KMS-11 (cell line): ENCODE measurements at regions not wholly inside any gene's neighbourhood (a gene's known extent, or its start where the extent isn't known, plus 50 kb on each side); places are given as distances from the start of the nearest gene placed in this dataset.

Source experiments
- H2AFZ ChIP-seq: fragments of 200-600 bp; sonication (generic); 2 replicates; pipeline ENCODE4 v1.6.1; 2016; ENCODE audit warnings: antibody characterized with exemption, mixed run types, low read depth
- H3K27ac ChIP-seq: fragments of 200-600 bp; sonication (generic); 2 replicates; pipeline ENCODE4 v1.6.1; 2016; ENCODE audit warnings: mild to moderate bottlenecking, mixed run types
- H3K27me3 ChIP-seq: fragments of 200-600 bp; sonication (generic); 2 replicates; pipeline ENCODE4 v1.6.1; 2017; ENCODE audit warnings: mild to moderate bottlenecking, low read depth, mixed run types, moderate library complexity; ENCODE audit not compliant: insufficient read depth
- H3K36me3 ChIP-seq: fragments of 200-600 bp; sonication (generic); 2 replicates; pipeline ENCODE4 v1.6.1; 2017; ENCODE audit warnings: mild to moderate bottlenecking, mixed run types; ENCODE audit not compliant: insufficient read depth
- H3K4me1 ChIP-seq: fragments of 200-600 bp; sonication (generic); 2 replicates; pipeline ENCODE4 v1.6.1; 2016; ENCODE audit warnings: mild to moderate bottlenecking, low read depth, mixed run types; ENCODE audit not compliant: poor library complexity, severe bottlenecking
- H3K4me2 ChIP-seq: fragments of 200-600 bp; sonication (generic); 2 replicates; pipeline ENCODE4 v1.7.0; 2016; ENCODE audit warnings: mild to moderate bottlenecking, mixed run types
- H3K4me3 ChIP-seq: fragments of 200-600 bp; sonication (generic); IDR thresholded peaks from 2 replicates; pipeline ENCODE4 v1.6.1; 2017; ENCODE audit warnings: low read depth, low read length, mixed read lengths; ENCODE audit not compliant: insufficient read depth
- H3K79me2 ChIP-seq: fragments of 200-600 bp; sonication (generic); 2 replicates; pipeline ENCODE4 v1.6.1; 2016; ENCODE audit warnings: low read depth, mixed run types; ENCODE audit not compliant: insufficient read depth
- H3K9ac ChIP-seq: fragments of 200-600 bp; sonication (generic); 2 replicates; pipeline ENCODE4 v1.6.1; 2016; ENCODE audit warnings: mild to moderate bottlenecking, mixed run types
- H4K20me1 ChIP-seq: fragments of 200-600 bp; sonication (generic); 2 replicates; pipeline ENCODE4 v1.6.1; 2016; ENCODE audit warnings: mild to moderate bottlenecking, mixed run types; ENCODE audit not compliant: insufficient read depth
- TF ChIP-seq, protein P1 (sequence below): fragments of 200-600 bp; sonication (generic); conservative IDR thresholded peaks from 2 replicates; pipeline ENCODE4 v1.6.1; 2017; ENCODE audit warnings: low read depth, mild to moderate bottlenecking, antibody characterized with exemption, low read length, moderate library complexity, mixed read lengths

DNA sequence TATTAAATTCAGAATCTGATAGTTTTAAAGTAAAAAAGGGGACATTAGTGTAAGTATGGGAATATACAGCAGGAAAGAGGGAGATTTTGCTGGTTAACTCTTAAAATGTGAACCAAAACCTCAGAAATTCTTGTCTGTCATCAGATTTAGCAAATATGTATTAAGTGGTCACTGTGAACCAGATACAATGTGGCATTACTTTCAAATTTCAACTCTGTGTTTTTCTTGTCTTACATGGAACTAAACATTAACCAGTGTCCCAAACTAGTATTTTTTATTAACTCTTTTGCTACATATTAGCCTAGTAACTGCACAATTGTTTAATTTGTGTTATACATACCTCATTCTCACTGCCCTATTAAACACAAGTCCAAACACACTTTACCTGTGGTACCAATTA, 259.9 kb upstream of the RASA1 start:
- no peaks in the 10 kb centered on the region for H4K20me1 ChIP-seq

DNA sequence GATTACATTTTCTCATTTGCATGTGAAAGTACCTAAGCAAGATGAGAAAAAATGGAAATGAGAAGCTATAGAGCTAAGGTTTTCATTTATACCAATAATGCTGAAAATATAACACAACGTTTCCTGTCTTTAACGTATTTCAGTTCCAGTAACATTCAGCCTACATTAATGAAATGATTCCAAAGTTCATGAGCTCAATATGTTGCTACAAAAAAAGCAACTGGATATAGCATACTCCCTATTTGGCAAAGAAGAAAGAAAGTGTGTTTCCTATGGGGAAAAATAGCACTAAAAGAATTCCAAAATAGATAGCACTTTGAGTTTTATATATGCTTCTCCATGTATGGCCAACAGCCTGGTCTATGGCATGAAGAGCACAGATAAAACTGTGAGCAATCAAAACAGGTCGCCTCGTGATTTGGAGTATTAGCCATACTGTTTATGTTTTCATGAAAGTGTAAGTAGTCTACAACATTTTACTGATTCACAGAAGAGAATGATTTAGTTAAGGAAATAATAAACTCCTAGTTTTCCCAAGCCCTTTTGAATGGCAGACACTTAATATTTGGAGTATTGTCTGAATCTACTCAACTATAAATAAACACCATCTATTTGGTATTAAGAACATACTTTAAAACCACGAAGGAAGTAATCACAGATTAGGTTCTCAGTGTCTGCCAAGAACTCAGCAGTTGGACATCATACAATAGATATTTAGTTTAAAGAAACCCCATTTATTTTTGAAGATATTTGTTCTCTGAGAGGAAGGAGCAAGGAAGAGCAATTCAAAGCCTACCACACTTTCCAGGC, 258.7 kb upstream of the RASA1 start:
- no peak overlapping the region for H3K4me3 ChIP-seq
- H3K27me3 ChIP-seq: no peaks in the 10 kb centered on the region
- no peak overlapping the region for H3K27ac ChIP-seq
- no peaks in the 10 kb centered on the region for H3K36me3 ChIP-seq
- no peak overlapping the region for H3K4me2 ChIP-seq
- no peaks in the 10 kb centered on the region for H4K20me1 ChIP-seq
- no peak overlapping the region for H2AFZ ChIP-seq
- TF ChIP-seq, protein P1, sequence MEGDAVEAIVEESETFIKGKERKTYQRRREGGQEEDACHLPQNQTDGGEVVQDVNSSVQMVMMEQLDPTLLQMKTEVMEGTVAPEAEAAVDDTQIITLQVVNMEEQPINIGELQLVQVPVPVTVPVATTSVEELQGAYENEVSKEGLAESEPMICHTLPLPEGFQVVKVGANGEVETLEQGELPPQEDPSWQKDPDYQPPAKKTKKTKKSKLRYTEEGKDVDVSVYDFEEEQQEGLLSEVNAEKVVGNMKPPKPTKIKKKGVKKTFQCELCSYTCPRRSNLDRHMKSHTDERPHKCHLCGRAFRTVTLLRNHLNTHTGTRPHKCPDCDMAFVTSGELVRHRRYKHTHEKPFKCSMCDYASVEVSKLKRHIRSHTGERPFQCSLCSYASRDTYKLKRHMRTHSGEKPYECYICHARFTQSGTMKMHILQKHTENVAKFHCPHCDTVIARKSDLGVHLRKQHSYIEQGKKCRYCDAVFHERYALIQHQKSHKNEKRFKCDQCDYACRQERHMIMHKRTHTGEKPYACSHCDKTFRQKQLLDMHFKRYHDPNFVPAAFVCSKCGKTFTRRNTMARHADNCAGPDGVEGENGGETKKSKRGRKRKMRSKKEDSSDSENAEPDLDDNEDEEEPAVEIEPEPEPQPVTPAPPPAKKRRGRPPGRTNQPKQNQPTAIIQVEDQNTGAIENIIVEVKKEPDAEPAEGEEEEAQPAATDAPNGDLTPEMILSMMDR: no peak
- no peaks in the 10 kb centered on the region for H3K4me1 ChIP-seq
- H3K9ac ChIP-seq: no peak overlapping the region
- H3K79me2 ChIP-seq: no peaks in the 10 kb centered on the region

More for the DNA sequence above, 259.9 kb upstream of the RASA1 start:
- Histone ChIP-seq H3K36me3 (no peaks in the 10 kb centered on the region), H3K9ac (no peak overlapping the region), H3K4me1 (no peaks in the 10 kb centered on the region), H3K4me2 (no peak overlapping the region), H2AFZ (no peak overlapping the region), H3K27me3 (no peaks in the 10 kb centered on the region), H3K4me3 (no peak overlapping the region), H3K79me2 (no peaks in the 10 kb centered on the region), H3K27ac (no peak overlapping the region)
- TF ChIP-seq, protein P1: no peak

DNA sequence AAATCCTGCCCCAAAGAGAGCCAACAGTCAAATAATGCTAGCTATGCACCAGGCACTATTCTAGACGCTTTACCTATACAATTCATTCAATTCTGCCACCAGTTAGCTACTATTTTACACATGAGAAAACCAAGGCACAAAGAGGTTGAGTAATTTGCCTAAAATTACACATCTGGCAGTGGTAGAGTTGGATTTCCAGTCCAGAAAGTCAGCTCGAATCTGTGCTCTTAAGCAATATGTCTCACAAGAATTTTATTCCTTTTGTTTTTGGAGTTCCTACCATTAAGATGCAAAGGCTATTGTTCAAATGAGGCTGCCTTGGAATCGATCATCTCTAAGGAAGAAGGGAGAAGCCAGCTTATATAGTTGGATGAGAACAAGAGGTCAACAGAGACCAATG, 256.9 kb upstream of the RASA1 start:
- H3K4me2 ChIP-seq: no peak overlapping the region
- no peak overlapping the region for H2AFZ ChIP-seq
- TF ChIP-seq, protein P1: no peak

DNA sequence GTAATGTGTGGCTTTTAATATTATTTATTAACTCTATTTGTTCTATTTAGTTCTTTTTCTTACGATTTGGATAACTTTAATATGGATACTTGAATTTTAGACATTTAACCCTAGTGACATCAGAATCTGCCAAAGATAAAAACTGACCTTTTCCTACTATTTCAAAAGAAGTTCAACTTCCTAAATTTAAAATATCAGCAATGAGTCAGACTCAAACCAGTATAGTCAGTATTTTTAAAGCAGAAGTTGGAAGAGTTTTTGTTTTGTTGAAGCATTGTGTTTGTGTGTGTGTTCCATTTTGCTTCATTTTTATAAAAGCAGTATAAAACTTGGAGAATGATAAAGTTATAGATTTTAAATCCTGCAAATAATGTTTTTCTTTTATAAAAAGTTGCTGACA, 251.8 kb upstream of the RASA1 start:
- Histone ChIP-seq H3K9ac (no peak overlapping the region), H3K4me2 (no peak overlapping the region), H3K4me3 (no peak overlapping the region), H3K27me3 (no peaks in the 10 kb centered on the region), H3K27ac (no peak overlapping the region), H3K4me1 (peaks cover 28% of the 10 kb centered on the region), H2AFZ (no peak overlapping the region), H4K20me1 (no peaks in the 10 kb centered on the region), H3K36me3 (no peaks in the 10 kb centered on the region), H3K79me2 (no peaks in the 10 kb centered on the region)
- TF ChIP-seq, protein P1: no peak

More for the DNA sequence above, 256.9 kb upstream of the RASA1 start:
- Histone ChIP-seq H4K20me1 (no peaks in the 10 kb centered on the region), H3K4me3 (no peak overlapping the region), H3K36me3 (no peaks in the 10 kb centered on the region), H3K79me2 (no peaks in the 10 kb centered on the region), H3K4me1 (no peaks in the 10 kb centered on the region), H3K27ac (no peak overlapping the region), H3K27me3 (no peaks in the 10 kb centered on the region), H3K9ac (no peak overlapping the region)
